ENCODE measurements at regions not wholly inside any gene's neighbourhood (a gene's known extent, or its start where the extent isn't known, plus 50 kb on each side); places are given as distances from the start of the nearest gene placed in this dataset.

GRCh38 chr7:130994378-130995115 is 260.5 kb upstream of the KLF14 start:
- ATAC-seq (0 out of 2 replicates have a peak, but pooled peaks have one; percentile 15), DNase-seq (ENCODE audit: low read depth, low spot score) (no peak)
- Histone ChIP-seq H3K9ac (ENCODE audit: low read length) (peak overlapping the region; percentile 74), H3K36me3 (ENCODE audit: control insufficient read depth in 1 of 2, insufficient read depth in 2 of 2, low read length in 2 of 2) (no peaks in the 10 kb centered on the region), H3K4me1 (ENCODE audit: control insufficient read depth in 1 of 2, insufficient read depth in 2 of 2, low read length in 2 of 2) (peaks cover 80 to 98% of the 10 kb centered on the region in 2 experiments), H3K4me3 (replicated peaks in 1 of 2; ENCODE audit: low read depth in 1 of 2, low read length in 2 of 2) (peak overlapping the region in 1 of 2 experiments; percentile 14; a peak in 2 of 4 replicates), H2AFZ (ENCODE audit: low read depth, low read length, poor library complexity, severe bottlenecking) (no peak overlapping the region), H3K9me3 (ENCODE audit: control insufficient read depth in 1 of 2, insufficient read depth in 1 of 2, low read depth in 1 of 2, low read length in 2 of 2) (no peaks in the 10 kb centered on the region), H3K9me2 (ENCODE audit: insufficient read depth) (no peaks in the 10 kb centered on the region), H3K79me2 (ENCODE audit: insufficient read depth, low read length) (peaks cover 63% of the 10 kb centered on the region), H4K20me1 (ENCODE audit: insufficient read depth) (no peaks in the 10 kb centered on the region), H3K27ac (ENCODE audit: low read depth, low read length) (peak overlapping the region; percentile 100), H3K4me2 (ENCODE audit: low read length) (peak overlapping the region; percentile 68), H3K27me3 (ENCODE audit: insufficient read depth, low read length) (no peaks in the 10 kb centered on the region)
- BruUV-seq (replicated peaks) = no TSS peak
- intact Hi-C loops (cut with micrococcal nuclease) = loop anchor here (5.0 kb wide), 1 partner anchor 92 kb away; no protein-coding TSS in a partner anchor
- TF ChIP-seq ZFX (IDR thresholded peaks at IDR 0.05) (0 out of 2 replicates have a peak, but pooled peaks have one; percentile 22), POLR2AphosphoS5 (IDR thresholded peaks at IDR 0.05; ENCODE audit: low read depth, low read length) (peak; percentile 35; the same call in 1 of the 2 replicates), MAX (IDR thresholded peaks at IDR 0.05) (no peak)
- CTCF ChIA-PET = interaction anchor here (1.2 to 2.9 kb wide), 6 partner anchors 9 to 98 kb away, joined by 3 to 14 read pairs (median 7); no protein-coding TSS in a partner anchor
- RAD21 ChIA-PET (ENCODE audit: low non-redundant PET in 1 of 2, low total read pairs in 2 of 2, uncharacterized antibody in 2 of 2, unreplicated experiment in 2 of 2) = no interaction called here
- POLR2A ChIA-PET = interaction anchor here (0.8 to 3.9 kb wide), 9 partner anchors 13 to 100 kb away, joined by 3 to 30 read pairs (median 4); no protein-coding TSS in a partner anchor

DNA sequence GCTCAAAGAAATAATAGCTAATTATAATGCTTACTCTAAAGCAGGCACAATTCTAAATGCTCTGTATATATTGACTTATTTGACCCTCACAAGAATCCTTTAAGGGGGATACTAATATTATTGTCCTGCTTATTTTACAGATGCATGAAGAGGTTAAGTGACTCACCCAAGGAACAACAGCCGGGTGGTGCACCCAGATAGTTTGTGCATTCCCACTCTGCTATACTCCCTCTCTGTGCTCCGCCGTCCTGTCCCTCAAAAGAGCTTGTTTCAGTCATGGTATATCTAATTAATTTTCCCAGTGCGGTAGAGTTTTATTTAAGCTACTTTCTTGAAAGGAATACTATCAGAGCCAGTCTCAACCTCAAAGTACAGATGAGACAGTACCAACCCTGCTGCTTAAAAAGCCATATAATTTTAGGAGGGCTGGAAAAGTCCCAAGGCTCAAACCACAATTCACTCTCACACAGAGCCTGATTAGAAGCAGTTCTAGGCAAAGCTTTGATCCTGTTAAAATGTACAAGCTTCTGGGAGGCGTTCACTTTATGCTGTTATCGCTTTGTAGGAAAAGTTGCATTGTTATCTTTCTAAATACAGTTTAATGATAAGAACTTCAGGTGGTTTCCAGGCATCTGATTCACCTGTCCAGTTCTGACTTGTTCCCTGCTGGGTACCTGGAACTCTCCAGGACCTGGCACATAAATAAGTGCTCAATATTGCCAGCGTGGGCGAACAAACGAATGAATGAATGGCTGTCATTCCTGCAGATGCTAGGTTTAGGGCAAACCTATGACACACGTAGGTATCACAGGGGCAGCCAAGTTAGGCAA is 261.5 kb upstream of the KLF14 start:
- H3K79me2 ChIP-seq (ENCODE audit: insufficient read depth, low read length) = peaks cover 67% of the 10 kb centered on the region
- ChIA-PET CTCF (interaction anchor here (1.2 to 2.9 kb wide), 6 partner anchors 9 to 98 kb away, joined by 3 to 14 read pairs (median 7); no protein-coding TSS in a partner anchor), POLR2A (interaction anchor here (0.7 to 3.9 kb wide), 12 partner anchors 12 to 101 kb away, joined by 3 to 30 read pairs (median 4); no protein-coding TSS in a partner anchor), RAD21 (ENCODE audit: low non-redundant PET in 1 of 2, low total read pairs in 2 of 2, uncharacterized antibody in 2 of 2, unreplicated experiment in 2 of 2) (no interaction called here)
- H3K4me2 ChIP-seq (ENCODE audit: low read length) = peak overlapping the region; percentile 68
- H3K9ac ChIP-seq (ENCODE audit: low read length) = peak overlapping the region; percentile 74
- H4K20me1 ChIP-seq (ENCODE audit: insufficient read depth) = no peaks in the 10 kb centered on the region
- no peaks in the 10 kb centered on the region for H3K36me3 ChIP-seq (ENCODE audit: control insufficient read depth in 1 of 2, insufficient read depth in 2 of 2, low read length in 2 of 2)
- peak overlapping the region; percentile 100 for H3K27ac ChIP-seq (ENCODE audit: low read depth, low read length)
- peaks cover 80 to 98% of the 10 kb centered on the region in 2 experiments for H3K4me1 ChIP-seq (ENCODE audit: control insufficient read depth in 1 of 2, insufficient read depth in 2 of 2, low read length in 2 of 2)
- peak overlapping the region in 1 of 2 experiments; percentile 14; a peak in 1 of 4 replicates for H3K4me3 ChIP-seq (replicated peaks in 1 of 2; ENCODE audit: low read depth in 1 of 2, low read length in 2 of 2)
- ATAC-seq (peak; percentile 60), DNase-seq (ENCODE audit: low read depth, low spot score) (peak; percentile 89)
- H3K27me3 ChIP-seq (ENCODE audit: insufficient read depth, low read length) = no peaks in the 10 kb centered on the region
- no peaks in the 10 kb centered on the region for H3K9me3 ChIP-seq (ENCODE audit: control insufficient read depth in 1 of 2, insufficient read depth in 1 of 2, low read depth in 1 of 2, low read length in 2 of 2)
- TSS peak; percentile 42 for BruUV-seq (replicated peaks)
- intact Hi-C loops (cut with micrococcal nuclease) = loop anchor here (5.0 kb wide), 1 partner anchor 93 kb away; no protein-coding TSS in a partner anchor
- H2AFZ ChIP-seq (ENCODE audit: low read depth, low read length, poor library complexity, severe bottlenecking) = no peak overlapping the region
- no peaks in the 10 kb centered on the region for H3K9me2 ChIP-seq (ENCODE audit: insufficient read depth)
- peak; percentile 1 for TF ChIP-seq ZBTB33 (IDR thresholded peaks at IDR 0.05; ENCODE audit: extremely low read depth, insufficient replicate concordance, low read length)
- TF ChIP-seq REST (IDR thresholded peaks at IDR 0.05; ENCODE audit: low read depth) = no peak
- TF ChIP-seq CBX3 (IDR thresholded peaks at IDR 0.05; ENCODE audit: low read depth) = no peak
- peak; percentile 1 for TF ChIP-seq YY1 (IDR thresholded peaks at IDR 0.05; ENCODE audit: extremely low read depth, insufficient replicate concordance, low read depth, low read length)
- TF ChIP-seq ZNF274 (IDR thresholded peaks at IDR 0.05; ENCODE audit: low read depth, low read length) = no peak
- TF ChIP-seq SRF (IDR thresholded peaks at IDR 0.05; ENCODE audit: low read depth) = no peak
